ENCODE measurements at regions not wholly inside any gene's neighbourhood (a gene's known extent, or its start where the extent isn't known, plus 50 kb on each side); places are given as distances from the start of the nearest gene placed in this dataset.

DNA sequence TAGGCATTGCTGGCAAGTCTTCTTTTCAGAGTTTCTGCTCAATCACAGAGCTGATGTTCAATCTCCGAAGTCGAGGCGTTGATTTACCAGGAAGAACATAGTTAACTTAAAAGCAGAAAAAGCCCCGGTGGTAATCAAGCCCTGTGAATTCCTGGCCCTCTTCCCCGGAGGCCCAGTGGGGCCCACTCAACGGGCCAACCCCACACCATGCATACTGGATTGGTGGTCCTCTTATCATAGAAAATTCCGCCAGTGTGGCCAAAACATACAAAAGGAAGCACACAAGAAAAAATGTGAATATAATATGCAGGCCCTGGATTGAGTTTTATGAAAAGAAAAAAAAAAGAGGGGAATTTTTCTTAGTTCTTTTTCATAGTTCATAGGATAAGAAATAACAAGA, 873.0 kb upstream of the NR2F2 start:
- no peak for TF ChIP-seq YY1 (IDR thresholded peaks at IDR 0.05; ENCODE audit: insufficient read depth, insufficient read length)
- no peak for TF ChIP-seq ZNF274 (IDR thresholded peaks at IDR 0.05; ENCODE audit: low read depth, low read length)
- TF ChIP-seq SUZ12 (IDR thresholded peaks at IDR 0.05; ENCODE audit: extremely low read depth, insufficient read depth, insufficient read length) = no peak
